NCI-H510A treated with DMSO at 0.1 percent for 48 hours (cell line): ENCODE measurements at regions not wholly inside any gene's neighbourhood (a gene's known extent, or its start where the extent isn't known, plus 50 kb on each side); places are given as distances from the start of the nearest gene placed in this dataset.
"Not testable (repeated sequence)": the region's sequence is repeated elsewhere in the genome, so short reads cannot be mapped to it uniquely, and the experiment has no call there.

Experiments used
- DNase-seq: peaks from one replicate; lab custom pipeline; 2025; lab: John Stamatoyannopoulos, UW

DNA sequence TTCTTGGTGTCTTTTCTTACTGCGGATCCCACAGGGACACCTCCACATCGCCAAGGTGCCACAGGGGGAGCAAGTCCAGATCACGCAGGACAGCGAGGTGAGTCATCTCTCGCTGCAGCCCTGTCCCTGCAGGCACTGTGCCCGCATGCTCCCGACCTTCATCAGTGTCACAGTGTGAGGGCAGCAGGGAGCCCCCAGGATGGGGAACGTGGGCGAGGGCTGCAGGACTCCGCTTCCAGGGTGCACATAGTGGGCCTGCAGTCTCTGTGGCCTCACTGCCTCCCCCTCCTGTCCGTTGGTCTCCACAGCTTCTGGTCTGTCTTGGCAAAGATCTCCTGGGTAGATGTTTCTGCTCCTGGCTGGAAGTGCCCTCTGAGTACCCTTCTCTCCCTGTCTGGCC is 78.0 kb downstream of the NPIPB11 start:
- not testable (repeated sequence) for DNase-seq

DNA sequence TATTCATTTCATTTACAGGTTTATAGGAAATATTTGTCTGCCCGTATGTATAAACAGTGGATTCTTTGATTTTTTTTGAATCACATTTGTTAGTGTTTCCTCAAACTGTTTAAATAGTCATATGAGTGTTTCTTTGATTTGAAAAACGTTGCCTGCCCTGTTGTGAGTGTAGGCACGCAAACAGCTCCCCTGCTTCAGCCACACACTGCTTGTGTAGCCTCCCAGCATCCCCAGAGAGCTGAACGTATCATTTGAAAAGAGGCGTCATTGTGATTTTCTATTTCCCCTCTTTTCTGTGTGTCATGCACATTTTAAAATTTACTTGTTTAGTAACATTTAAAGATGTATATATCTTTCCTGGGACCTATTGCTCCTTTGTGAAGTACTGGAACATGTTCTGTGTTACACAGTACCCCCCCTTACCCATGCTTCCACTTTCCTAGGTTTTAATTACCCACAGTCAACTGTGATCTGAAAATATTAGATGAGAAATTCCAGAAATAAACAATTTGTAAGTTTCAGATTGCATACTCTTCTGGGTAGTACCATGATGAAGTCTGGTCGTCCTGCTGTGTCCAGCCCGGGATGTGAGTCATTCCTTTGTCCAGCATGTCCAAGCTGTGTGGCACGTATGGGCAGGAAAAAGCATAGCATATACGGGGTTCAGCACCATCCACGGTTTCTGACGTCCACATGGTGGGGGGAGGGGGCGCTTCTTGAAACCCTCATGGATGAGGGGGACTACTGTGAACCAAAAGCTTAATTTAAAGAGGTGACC is 78.7 kb downstream of the NPIPB11 start:
- DNase-seq: not testable (repeated sequence)

DNA sequence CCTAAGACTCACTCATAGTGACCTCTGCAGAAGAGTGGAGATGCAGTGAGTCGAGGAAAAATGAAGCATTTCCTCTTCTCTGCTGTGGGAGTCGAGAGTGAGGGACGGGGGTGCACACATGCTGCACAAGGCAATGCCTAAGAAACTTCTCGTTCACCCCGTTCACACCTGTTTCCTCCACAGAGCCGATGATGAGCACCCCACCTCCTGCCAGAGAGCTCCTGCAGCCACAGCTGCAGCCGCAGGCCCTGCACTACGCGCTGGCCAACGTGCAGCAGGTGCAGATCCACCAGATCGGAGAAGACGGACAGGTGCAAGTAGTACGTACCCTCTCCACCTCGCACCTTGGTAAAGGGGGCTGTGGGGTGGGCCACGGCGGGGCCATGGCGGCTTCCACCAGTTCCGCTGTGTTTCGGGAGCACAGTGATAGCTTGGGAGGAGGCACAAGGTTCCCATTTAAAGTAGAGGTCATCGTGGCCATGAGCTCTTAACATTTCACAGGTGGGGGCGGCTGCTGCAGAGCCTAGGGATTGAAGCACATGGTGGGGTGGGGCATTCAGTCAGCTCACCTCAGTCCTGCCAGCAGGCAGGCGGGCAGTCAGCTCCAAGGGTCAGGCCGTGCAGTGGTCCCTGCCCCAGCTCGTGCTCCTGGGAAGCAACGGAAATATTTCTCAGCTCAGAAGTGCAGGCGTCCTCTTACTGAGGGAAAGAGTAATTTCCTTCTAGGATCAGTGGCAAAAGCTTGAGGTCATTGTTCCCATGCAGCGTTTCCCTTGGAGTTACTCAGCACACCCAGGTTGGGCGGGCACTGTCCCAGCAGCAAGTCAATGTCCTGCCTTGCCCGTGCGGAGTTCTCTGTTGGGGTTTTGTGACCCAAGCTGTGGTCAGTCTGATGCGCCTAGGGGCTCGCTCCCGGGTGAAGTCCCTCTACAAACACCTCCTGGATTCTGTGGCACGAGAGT is 80.1 kb downstream of the NPIPB11 start:
- not testable (repeated sequence) for DNase-seq

DNA sequence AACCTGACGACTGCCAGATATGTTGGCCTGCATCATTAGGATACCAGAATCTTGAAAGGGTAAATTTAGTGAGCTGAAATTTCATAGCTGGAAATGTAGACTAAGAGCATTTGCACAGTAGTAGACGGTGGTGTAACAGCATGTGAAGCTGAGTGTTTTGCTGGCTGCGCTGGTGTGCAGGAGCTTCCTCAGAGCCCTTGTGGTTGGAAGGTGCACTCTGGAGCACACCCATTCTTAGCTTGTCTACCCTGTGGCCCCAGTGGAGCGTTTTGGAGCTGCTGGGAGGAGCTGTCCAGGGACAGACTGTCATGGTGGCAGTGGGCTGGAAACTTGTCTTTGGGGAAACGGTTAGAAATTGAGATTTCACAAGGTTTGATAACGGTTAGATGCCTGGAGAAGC is 82.8 kb downstream of the NPIPB11 start:
- not testable (repeated sequence) for DNase-seq

DNA sequence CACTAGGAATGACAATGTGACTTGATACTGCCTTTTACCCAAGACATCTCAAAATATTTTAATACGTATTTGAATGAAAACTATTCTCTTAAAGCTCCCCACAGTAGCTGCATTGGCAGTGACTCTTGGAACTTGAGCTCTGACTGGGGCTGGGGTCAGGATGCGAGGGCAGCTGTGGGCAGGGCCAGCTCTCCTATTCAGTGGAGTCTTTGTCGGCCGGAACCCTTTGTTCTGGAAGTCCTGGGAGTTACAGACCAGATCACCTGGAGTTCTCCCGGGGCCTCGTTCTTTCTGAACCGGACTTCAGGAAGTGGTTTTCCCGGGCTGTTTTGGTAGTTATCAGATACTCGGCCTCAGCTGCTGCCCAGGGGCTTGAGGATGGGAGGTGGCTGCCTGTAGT is 84.9 kb downstream of the NPIPB11 start:
- no peak for DNase-seq

DNA sequence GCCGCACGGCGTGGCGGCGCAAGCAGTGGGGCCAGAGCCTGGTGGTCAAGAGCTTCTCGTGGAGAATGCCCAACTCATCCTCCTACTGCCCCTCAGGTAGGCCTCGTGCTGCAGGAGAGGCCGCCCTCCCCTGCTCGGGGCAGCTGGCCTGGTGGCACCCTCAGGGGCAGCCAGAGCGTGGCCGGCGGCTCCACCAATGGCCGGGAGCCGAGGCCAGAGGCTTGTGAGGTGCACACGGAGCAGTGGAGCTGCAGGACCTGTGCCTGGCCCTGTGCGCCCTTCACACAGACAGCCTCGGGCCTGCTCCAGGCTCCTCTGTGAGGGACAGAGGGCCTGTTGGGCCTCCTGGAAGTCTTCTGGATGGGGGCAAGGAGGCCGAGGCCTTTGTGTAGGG is 85.5 kb downstream of the NPIPB11 start:
- no peak for DNase-seq

DNA sequence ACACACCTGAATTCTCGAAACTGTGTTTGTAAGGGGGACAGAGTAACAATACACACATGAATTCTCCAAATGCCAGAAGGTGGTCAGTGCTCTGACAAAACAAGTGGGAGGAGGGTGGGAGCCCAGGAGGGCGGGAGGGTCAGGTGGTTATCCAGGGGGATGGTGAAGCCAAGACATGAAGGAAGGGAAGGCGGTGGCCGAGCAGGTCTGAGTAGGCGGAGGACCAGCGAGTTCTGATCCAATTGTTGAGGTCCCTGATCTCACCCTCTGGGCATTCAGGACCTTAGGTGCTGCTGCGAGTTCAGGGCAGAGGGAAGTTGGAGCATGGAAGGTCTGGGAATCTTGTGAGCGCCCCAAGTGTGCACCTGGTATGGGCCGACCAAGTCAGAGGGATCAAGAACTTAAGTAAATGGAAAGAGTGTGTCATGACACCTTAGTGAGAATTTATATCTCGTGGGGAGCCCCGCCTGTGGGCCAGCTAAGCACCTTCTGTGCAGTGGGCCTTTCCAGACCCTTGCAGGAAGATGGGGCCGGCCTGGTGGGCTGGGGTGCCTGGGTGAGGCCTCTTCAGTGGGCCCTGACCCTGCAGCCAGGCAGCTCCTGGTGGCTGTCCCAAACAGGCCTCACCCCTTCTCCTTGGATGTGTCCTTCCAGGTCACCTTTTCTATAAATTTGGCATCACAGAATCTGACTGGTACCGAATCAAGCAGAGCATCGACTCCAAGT is 86.1 kb downstream of the NPIPB11 start:
- no peak for DNase-seq

DNA sequence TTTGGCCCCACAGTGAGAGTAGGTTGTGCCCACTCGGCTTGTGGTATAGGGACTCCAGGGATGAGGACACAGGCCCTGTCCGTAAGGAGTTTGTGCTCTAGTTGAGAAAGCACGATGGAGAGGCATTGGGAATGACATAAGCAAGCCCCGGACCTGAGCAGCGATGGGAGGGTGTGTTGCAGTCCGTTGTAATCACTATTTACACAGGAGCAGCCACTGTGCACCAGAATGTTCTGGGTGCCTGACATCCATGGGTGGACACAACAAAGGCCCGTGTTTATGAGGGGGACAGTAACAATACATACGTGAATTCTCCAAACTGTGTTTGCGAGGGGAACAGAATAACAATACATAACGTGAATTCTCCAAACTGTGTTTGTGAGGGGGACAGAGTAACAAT is 86.8 kb downstream of the NPIPB11 start:
- DNase-seq: no peak

DNA sequence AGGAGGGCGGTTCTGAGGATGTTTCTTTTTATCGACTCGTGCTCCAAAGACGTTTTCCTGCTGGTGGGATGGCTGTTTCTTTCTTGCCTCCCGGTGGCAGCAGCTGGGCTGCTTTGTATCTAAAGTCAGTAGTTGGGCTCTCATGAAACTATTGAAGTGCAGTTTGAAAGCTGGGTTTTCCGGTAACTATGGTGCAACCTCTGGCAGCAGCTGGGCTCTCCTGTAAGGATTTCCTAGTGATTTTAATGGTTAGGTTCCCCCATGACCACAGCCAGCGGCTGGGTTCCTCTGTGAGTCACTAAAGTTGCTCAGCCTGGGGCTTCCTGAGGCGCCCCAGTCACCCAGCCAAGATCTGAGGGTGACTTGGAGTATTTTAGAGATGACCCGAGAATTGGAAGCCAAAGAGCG is 87.9 kb downstream of the NPIPB11 start:
- not testable (repeated sequence) for DNase-seq

DNA sequence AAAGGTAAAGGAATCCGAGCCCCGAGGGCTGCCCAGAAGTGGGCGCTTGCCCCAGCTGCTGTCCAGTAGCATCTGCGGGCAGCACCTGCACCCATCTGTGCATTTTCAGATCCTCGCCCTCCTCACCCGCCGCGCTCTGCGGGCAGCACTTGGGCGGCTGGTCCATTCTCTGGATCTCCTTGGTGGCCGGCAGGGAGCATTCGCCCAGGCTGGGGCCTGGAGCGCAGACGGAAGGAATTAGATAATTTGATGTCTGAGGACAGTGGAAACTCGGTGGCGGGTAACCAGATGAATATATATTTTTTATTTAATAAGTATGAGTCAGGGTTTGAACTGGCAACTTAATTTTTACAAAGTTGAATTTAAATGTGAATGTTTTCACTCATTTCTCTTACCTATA is 88.5 kb downstream of the NPIPB11 start:
- no peak for DNase-seq

DNA sequence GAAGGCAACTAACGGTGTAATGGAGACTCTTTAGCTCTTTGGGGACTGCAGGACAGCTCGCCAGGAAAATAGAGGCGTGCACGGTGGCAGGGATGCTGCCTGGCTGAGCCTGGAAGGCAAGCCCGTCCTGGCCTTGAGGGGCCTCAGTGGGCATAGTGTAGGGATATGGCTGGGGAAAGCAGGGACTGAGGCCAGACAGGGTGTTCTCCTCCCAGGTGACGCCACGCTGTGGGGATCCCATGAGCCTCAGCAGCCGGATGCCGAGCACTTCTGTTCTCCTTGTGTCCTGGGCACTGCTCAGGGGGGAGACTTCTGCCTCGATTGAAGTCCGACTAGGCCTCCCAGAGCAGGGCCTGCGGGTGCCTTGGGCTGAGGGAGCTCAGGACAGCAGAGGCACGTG is 89.2 kb downstream of the NPIPB11 start:
- no peak for DNase-seq

DNA sequence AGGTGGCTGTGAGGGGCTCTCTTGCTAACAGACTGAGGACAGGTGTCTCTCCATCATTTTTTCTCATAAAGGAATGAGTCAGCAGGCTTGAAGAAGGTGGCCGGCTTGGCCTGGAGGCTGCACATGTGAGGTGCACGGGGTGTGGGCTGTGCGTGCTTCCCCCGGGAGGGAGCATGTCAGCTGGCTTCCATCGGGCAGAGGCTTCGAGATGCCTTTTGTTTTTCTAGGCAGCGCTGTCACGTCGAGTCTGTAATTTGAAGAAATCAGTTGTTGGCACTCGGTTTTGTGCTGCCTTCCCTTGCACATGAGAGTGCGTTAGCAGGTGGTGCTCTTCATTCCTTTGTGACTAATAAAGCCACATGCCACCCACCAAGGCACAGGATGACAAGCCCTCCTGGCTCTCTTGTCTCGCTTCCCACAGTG is 89.7 kb downstream of the NPIPB11 start:
- no peak for DNase-seq

DNA sequence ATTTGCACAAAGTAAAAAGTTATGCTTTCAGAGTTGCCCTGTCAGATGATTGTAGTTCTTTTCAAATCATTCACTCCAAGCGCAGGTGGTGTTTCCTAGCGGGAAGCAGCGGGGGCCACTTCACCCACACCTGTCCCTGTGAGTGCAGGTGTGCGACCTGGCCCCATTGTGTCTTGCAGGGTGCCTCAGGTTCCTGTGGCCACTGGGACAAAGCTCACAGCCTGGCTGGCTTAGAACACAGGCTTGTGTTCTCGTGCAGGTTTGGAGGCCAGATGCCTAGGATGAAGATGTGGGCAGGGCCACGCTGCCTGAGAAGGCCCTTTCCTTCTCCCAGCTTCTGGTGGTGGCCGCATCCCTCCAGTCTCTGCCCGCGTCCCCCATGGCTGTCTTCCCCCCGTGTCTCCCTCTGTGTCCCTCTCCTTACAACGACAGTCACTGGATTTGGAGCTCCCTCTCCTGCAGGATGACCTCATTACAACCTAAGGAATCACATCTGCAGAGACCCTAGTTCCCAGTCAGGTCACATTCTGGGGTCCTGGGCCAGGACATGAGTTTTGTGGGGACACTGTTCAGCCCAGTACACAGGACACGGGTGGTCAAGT is 90.5 kb downstream of the NPIPB11 start:
- peak; percentile 89 for DNase-seq

DNA sequence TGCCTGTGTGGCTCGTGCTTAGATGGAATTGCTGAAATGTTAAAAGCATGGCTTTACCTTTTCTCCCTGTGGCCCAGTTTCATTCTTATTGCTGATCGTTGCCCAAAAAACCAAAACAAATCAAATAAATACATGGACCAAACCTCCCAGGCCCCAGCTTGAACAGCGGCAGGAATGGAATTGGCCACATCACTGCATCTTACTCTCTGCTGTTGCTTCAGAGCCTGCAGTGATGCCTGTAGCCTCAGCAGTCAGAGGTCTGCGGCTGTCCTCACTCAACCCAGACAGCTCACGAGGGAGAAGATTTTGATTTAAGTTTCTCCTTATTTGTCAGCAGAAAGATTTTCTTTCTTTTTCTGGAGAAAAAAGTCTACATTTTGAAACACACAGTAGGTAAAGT is 91.5 kb downstream of the NPIPB11 start:
- DNase-seq: no peak

DNA sequence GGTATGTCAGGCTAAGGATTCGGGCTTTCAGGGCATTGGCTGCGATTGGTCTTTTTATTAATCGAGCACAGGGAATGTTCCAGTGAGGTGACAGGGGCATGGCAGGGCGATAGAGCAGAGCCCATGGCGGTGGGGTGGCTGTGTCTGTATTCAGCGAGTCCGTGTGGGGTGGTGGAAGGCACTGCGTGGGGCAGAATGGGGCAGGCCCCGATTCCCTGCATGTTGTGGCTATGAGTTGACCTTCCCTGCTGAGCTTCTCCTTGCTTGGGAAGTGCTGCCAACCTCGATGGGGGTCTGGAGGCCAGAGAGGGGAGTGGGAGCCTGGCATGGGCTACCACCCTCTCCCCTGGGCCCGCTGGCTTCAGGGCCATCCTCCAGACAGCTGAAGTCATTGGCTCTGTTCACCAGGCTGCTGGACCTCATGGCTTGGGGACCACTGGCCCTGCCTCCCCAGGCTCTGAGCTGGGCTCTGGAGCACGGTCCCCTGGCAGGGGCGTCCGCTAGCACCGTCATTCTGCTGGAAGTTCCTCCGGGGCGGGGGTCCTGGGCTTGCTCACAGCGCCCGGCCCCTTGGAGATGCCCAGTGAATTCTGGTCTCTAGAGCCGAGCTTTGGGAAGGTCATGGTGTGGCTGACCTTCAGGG is 92.1 kb downstream of the NPIPB11 start:
- no peak for DNase-seq

DNA sequence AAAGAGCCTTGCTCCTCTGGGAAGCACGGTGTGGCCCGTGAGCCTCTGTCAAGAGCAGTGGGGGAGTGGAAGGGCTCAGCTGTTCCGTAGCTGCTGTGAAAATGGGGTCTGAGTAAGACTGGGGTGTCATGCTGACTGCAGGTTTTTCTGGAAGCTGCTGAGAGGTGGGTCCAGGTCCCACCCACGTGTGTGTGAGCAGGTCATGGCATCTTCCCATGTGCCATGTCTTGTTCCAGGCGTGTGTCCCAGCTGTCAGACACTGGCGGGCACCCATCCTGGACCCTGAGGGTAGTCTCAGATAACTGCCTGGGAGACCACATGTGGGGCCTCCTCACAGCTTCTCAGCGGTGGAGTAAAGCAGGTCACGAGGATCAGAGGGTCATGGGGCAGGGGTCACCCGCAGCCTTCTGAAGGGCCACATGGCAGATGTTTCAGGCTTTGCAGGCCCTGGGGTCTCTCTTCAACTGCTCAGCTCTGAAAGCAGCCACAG is 92.9 kb downstream of the NPIPB11 start:
- no peak for DNase-seq

DNA sequence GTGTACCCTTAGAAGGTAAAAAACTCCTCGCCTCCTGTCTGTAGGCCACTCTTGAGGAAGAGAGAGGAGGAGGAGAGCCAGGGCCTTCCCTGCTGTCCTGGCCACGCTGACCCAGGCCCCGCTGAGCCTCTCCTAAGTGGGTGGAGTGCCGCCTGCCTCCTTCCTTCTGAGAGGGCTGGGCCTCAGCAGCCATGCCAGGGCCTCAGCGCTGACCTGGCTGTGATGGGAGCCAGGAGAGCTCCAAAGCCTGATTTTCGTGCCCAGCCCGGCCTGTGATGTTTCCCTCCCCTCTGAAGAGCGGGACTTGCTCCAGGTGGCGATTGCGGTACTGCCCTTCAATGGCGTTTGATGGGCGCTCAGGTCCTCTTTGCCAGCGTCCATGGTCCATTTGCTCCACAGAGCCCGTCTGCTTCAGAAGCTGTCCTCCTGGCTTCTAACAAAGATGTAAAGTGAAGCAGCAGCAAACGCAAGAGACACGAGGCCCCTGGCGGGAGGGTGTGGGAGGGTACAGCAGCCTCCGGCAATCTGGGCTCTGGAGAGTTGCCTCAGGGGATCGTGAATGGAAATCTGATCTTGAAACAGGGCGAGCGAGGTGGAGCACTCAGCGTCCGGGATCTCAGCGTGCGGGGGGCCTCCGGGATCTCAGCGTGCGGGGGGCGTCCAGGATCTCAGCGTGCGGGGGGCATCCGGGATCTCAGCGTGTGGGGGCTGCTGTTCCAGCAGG is 93.5 kb downstream of the NPIPB11 start:
- peak; percentile 50 for DNase-seq

DNA sequence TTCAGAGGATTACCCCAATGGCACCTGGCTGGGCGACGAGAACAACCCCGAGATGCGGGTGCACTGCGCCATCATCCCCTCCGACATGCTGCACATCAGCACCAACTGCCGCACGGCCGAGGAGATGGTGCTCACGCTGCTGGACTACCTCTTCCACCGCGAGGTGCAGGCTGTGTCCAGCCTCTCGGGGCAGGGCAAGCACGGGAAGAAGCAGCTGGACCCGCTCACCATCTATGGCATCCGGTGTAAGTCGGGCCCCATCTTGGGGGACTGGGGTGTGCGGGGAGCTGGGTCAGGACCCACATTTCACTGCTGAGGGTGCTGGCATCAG is 94.2 kb downstream of the NPIPB11 start:
- DNase-seq: not testable (repeated sequence)

DNA sequence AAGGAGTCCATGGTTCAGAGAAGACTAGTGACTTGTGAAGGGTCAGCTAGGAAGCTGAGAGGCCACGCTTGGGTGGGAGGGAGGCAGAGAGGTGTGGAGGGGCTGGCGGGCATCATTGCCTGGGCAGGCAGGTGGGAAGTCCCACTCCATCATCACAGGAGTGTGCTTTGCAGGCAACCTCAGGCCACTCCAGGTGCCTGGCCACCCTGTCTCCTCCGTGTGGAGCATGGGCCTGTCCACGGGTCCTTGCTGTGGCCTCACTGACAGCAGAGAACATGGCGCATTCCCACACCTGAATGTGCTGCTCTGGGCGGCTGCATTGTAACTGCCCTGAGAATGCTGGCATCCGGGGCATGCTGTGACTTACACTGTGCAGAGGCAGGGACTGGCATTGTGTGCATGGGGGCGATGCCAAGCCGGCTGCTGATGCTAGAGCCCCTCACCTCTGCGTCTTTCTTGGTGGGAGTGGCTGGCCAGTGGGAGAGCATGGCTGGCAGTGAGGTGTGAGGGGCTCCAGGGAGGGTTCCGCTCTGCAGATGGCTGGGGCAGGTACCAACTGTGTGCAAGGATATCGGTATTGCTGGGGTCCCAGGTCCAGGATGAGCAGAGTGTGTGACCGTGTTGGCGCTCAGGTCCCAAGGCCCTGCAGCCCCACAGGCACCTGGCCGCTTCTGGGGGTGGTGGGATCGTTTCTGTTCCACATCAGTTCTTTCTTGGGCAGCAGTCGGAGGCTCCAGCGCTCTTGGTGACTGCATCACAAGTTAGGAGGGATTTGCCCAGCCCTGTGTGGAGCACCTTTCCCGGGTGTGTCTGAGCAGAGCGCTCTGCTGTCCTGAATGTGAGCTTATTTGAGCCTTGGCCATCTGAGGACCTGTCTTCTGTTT is 94.8 kb downstream of the NPIPB11 start:
- DNase-seq: no peak

DNA sequence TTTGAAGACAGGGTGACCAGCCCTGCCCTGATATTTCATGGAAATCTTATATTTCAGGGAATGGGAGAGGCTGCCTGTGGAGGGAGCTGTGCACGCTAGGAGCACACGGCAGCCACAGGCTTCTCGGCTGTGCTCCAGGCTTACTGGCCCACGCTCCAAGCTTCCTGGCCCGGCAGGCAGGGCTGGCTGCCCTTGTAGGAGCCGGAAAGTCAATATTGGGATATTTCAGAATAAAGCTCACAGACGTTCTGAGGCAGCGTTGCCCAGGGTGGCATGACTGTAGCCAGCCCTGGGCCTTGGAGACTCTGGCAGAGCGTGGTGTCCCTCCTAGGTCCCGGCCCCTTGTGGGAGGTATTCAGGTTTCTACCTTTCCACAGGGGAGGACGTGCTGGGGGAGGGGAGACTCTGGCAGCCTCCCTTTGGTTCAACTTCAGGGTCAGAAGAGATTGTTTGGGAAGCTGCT is 95.6 kb downstream of the NPIPB11 start:
- DNase-seq: no peak
